ENCODE measurements at regions not wholly inside any gene's neighbourhood (a gene's known extent, or its start where the extent isn't known, plus 50 kb on each side); places are given as distances from the start of the nearest gene placed in this dataset.

DNA sequence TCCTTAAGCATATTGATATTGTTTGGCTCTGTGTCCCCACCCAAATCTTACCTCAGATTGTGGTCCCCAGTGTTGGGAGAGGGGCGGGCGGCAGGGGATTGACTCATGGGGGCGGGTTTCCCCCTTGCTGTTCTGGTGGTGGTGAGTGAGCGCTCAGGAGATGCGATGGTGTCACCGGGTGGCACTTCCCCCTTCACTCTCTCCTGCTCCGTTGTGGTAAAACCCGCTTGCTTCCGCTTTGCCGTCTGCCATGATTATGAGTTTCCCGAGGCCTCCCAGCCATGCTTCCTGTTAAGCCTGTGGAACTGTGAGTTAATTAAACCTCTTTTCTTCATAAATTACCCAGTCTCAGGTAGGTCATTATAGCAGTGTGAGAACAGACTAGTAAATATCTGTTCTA lies 229.1 kb downstream of the IRX2 start:
- H3K9me3 Mint-ChIP-seq (ENCODE audit: unreplicated experiment), result no peaks in the 10 kb centered on the region

GRCh38 chr5:2519153-2519552 lies 232.3 kb downstream of the IRX2 start:
- no peak for DNase-seq (ENCODE audit: unreplicated experiment)
- no TSS peak for BruUV-seq (replicated peaks)
- Mint-ChIP-seq H3K9me3 (ENCODE audit: unreplicated experiment) (no peaks in the 10 kb centered on the region), H3K27me3 (ENCODE audit: insufficient read depth, unreplicated experiment) (peaks cover 21% of the 10 kb centered on the region), H3K36me3 (ENCODE audit: insufficient read depth, unreplicated experiment) (no peaks in the 10 kb centered on the region), H3K27ac (ENCODE audit: low read depth, unreplicated experiment) (no peak overlapping the region), H3K4me1 (ENCODE audit: insufficient read depth, unreplicated experiment) (no peaks in the 10 kb centered on the region), H3K4me3 (ENCODE audit: unreplicated experiment) (no peak overlapping the region)
- no peak for TF ChIP-seq CTCF (IDR thresholded peaks at IDR 0.05; ENCODE audit: unreplicated experiment)
- ChIA-PET CTCF (interaction anchor here (0.5 to 0.9 kb wide), 4 partner anchors 85 to 1421 kb away, joined by 3 to 7 read pairs (median 4); no protein-coding TSS in a partner anchor), POLR2A (no interaction called here)
- intact Hi-C loops (cut with micrococcal nuclease), result no loop called here

More for the DNA sequence above, 229.1 kb downstream of the IRX2 start:
- POLR2A ChIA-PET, result no interaction called here
- DNase-seq (ENCODE audit: unreplicated experiment), result no peak
- no peaks in the 10 kb centered on the region for H3K36me3 Mint-ChIP-seq (ENCODE audit: insufficient read depth, unreplicated experiment)
- no peak overlapping the region for H3K27ac Mint-ChIP-seq (ENCODE audit: low read depth, unreplicated experiment)
- H3K27me3 Mint-ChIP-seq (ENCODE audit: insufficient read depth, unreplicated experiment), result peaks cover 2% of the 10 kb centered on the region
- no peak overlapping the region for H3K4me3 Mint-ChIP-seq (ENCODE audit: unreplicated experiment)
- H3K4me1 Mint-ChIP-seq (ENCODE audit: insufficient read depth, unreplicated experiment), result no peaks in the 10 kb centered on the region
- CTCF ChIA-PET, result no interaction called here
- intact Hi-C loops (cut with micrococcal nuclease), result no loop called here
- no TSS peak for BruUV-seq (replicated peaks)
- TF ChIP-seq CTCF (IDR thresholded peaks at IDR 0.05; ENCODE audit: unreplicated experiment), result no peak

GRCh38 chr5:2517451-2517850 lies 234.0 kb downstream of the IRX2 start:
- Mint-ChIP-seq H3K36me3 (ENCODE audit: insufficient read depth, unreplicated experiment) (no peaks in the 10 kb centered on the region), H3K4me3 (ENCODE audit: unreplicated experiment) (no peak overlapping the region), H3K4me1 (ENCODE audit: insufficient read depth, unreplicated experiment) (no peaks in the 10 kb centered on the region), H3K27ac (ENCODE audit: low read depth, unreplicated experiment) (no peak overlapping the region), H3K27me3 (ENCODE audit: insufficient read depth, unreplicated experiment) (peaks cover 21% of the 10 kb centered on the region), H3K9me3 (ENCODE audit: unreplicated experiment) (no peaks in the 10 kb centered on the region)
- DNase-seq (ENCODE audit: unreplicated experiment), result no peak
- intact Hi-C loops (cut with micrococcal nuclease), result no loop called here
- POLR2A ChIA-PET, result no interaction called here
- CTCF ChIA-PET, result no interaction called here
- BruUV-seq (replicated peaks), result no TSS peak
- no peak for TF ChIP-seq CTCF (IDR thresholded peaks at IDR 0.05; ENCODE audit: unreplicated experiment)

- POLR2A ChIA-PET, result no interaction called here
- CTCF ChIA-PET, result no interaction called here
- intact Hi-C loops (cut with micrococcal nuclease), result no loop called here
- Mint-ChIP-seq H3K27ac (ENCODE audit: low read depth, unreplicated experiment) (no peak overlapping the region), H3K36me3 (ENCODE audit: insufficient read depth, unreplicated experiment) (no peaks in the 10 kb centered on the region), H3K27me3 (ENCODE audit: insufficient read depth, unreplicated experiment) (peaks cover 21% of the 10 kb centered on the region), H3K4me3 (ENCODE audit: unreplicated experiment) (no peak overlapping the region), H3K4me1 (ENCODE audit: insufficient read depth, unreplicated experiment) (no peaks in the 10 kb centered on the region), H3K9me3 (ENCODE audit: unreplicated experiment) (no peaks in the 10 kb centered on the region)
- DNase-seq (ENCODE audit: unreplicated experiment), result no peak
- no peak for TF ChIP-seq CTCF (IDR thresholded peaks at IDR 0.05; ENCODE audit: unreplicated experiment)
- BruUV-seq (replicated peaks), result no TSS peak
Measured at GRCh38 chr5:2515180-2515764, 236.2 kb downstream of the IRX2 start.

Measured in MCF 10A (cell line).